ENCODE measurements at regions not wholly inside any gene's neighbourhood (a gene's known extent, or its start where the extent isn't known, plus 50 kb on each side); places are given as distances from the start of the nearest gene placed in this dataset.
A peak's percentile ranks its signal among the peaks of the same experiment; 100 is the strongest.

- DNase-seq: no peak
Measured at GRCh38 chr9:551986-552929, 289.2 kb upstream of the DMRT1 start.

DNA sequence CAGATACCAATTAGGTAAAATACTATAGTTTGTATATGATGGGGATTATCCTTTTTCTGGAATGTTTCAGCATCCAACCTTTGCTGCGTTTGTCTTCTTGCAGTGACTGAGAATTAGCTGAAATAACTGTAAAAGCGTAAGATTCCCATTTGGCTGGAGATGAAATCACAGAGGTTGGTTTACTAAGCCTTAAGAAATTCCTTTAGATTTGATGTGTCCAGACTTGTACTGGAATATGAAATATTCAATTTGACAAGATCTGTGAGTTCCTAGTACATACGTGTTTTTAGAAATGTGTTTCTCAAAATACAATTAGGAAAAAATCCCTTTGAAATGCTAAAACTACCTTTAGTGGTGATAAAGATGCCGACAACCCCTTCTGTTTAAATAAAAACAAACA lies 286.0 kb upstream of the DMRT1 start:
- DNase-seq: no peak

DNA sequence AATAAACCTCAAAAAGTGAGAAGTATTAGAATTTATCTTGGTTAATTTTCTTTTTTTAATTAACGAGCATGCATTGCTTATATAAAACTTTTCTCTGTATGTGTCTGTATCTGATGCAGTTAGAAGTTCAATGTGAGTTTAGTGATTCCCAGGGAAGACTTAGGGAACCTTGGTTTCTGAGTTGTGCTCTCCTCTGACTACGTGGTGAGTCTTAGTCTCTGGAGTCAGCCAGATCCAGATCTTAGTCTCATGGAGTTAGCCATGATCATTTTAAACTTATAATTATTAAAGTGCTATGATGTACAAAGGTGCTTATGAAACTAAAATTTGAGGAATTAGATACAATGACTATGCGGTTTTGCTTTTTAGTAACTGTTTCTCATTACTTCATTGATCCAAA lies 285.3 kb upstream of the DMRT1 start:
- DNase-seq: no peak

DNA sequence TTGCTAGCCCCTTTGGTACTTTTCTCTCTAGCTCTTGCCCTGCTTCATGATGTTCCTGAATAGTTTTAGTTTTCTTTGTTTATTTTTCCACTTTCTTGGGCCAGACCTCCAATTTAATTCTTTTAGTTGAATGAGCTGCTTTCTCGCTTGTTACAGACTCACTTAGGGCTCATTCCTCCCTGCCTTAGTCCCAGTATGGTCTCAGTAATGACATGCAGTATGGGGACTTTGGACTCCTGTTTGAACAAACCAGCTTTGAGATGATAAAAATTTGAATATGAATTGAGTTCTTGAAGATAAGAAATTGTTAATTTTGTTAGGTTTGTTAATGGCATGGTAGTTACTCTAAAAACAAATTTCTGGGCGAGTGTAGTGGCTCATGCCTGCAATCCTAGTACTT lies 284.8 kb upstream of the DMRT1 start:
- DNase-seq: no peak

DNA sequence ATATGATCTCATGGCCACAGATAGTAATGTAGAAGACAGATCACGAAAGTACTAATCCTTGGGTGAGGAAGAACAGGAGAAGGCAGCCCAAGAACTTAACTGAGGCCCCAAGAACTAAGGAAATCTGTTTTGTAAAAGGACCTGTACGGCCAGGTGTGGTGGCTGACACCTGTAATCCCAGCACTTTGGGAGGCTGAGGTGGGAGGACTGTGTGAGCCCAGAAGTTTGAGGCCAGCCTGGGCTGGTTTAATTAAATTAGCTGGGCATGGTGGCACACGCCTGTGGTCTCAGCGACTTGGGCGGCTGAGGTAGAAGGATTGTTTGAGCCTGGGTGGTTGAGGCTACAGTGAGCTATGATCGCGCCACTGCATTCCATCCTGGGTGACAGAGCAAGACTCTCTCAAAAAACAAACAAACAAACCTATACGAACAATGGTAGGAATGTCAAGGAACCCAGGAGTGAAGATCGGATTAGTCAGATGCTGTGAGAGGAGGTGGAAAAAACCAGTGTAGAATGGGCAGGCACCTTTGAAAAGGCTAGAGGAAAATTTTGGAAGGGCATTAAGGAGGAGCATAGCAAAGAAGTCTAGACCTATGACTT lies 283.8 kb upstream of the DMRT1 start:
- DNase-seq: no peak

DNA sequence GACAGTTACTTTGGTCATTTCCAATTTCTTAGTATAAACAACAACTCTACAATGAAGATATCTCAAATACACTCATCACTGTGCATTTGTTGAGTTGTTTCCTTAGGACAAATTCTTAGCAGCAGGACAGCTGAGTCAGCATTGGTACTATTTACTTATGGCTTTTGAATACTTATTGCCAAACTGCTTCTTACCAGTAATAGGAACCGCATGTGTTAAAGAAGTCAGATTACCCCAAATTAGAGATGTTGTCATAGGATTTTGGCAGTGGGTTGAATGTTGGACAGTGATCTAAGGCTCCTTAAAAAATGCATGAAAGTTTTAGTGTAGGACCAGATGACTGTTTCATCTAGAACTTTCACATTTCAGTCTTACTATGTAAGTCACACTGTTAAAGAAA lies 280.1 kb upstream of the DMRT1 start:
- DNase-seq: no peak

DNA sequence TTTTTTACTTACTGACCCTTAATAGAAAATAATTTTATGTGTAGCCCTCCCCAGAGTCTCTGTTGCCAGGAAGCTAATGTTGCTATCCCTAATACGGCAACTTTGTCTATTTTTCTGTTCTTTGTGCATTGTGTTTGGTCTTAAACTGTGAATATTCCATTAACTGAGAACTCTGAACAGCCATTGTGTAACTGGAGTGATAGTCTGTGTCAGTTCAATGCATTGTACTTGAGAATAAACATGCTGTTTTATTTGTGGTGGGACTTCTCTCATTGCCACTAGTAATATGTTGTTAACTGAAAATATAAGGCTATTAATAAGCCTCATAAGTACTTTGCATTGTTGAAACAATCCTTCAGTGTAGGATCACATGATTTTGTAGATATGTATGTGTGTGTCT lies 278.3 kb upstream of the DMRT1 start:
- no peak for DNase-seq

GRCh38 chr9:565528-565927 lies 276.0 kb upstream of the DMRT1 start:
- peak in 2 of 4 experiments; percentile 1 to 3 for DNase-seq

DNA sequence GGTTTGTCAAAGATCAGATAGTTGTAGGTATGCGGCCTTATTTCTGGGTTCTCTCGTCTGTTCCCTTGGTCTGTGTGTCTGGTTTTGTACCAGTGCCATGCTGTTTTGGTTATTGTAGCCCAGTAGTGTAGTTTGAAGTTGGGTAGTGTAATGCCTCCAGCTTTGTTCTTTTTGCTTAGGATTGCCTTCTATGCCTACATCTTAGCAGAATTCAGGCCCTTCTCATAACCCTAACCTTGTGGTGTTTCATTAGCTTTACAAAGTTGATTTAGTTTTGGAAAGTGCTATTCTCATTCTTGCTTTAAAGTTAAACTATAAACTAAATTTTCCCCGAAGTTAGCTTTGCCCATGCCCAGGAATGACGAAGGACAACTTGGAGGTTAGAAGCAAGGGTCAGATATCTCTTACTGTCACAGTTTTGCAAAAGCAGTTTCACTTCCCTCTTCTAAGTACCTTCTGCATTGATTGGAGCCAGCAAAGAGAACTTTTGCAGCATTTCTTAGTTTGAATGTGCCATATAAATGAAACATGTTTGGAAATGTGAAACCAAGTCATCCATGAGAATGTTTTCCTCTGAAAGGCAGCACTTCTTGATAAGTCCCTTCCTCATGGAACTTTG lies 274.3 kb upstream of the DMRT1 start:
- DNase-seq: peak; percentile 37 to 76 (median 60)

- DNase-seq: no peak
Measured at GRCh38 chr9:567747-568305, 273.7 kb upstream of the DMRT1 start.

- no peak for DNase-seq
Measured at GRCh38 chr9:569296-569695, 272.2 kb upstream of the DMRT1 start.

DNA sequence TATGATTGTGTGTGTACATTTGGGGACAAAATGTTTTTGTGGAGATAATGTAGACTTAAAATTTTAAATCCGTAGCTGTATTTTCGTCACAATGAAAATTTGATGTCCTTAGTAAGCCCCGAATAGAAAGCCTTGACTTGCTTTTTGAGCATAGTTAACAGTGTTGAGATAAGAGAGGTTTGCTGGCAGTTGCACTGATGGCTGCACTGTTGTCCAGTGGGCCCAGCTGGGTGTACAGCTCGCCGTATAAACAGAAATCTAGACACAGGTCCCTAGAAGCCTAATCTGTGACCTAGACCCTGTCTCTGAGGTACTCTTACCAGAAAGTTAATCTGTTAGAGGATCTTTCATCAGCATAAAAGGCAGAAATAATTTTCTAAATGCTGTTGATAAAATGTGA lies 271.3 kb upstream of the DMRT1 start:
- DNase-seq: no peak

DNA sequence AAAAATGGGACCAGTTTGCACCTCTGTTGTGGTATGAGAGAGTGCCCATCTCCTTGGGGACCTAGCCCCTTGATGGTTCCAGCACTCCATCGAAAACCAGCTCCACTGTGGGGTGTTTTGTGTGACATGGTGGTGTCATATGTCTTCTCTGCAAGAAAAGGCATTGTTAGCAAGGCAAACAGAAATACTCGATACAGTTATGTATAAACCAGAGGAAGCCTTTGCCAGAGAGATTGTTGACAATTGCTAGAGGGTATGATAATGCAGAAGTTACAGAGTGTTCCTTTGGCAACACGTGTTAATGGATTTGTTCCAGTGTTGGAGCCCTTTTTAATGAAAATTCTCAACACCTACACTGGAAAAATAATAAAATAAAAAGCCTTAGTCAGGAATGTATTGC lies 270.4 kb upstream of the DMRT1 start:
- DNase-seq: no peak

DNA sequence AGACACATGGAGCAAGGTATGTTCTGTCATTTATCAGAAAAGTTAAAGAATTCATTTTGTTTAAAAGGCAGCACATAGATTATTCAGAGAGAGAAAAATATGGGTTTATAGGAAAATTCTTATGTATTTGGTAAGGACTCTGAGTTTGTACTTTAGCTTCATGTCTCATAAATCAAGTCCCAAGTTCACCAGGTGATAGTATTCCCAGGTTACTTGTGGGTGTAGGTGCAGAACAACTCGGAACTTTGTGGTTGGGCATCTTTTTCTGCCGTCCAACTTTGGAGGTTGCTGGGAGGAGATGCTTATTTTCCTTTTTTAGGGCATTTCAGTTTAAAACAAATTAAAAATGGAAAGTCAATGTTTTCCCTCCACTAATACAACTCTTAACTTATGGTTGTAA lies 269.8 kb upstream of the DMRT1 start:
- DNase-seq: no peak

DNA sequence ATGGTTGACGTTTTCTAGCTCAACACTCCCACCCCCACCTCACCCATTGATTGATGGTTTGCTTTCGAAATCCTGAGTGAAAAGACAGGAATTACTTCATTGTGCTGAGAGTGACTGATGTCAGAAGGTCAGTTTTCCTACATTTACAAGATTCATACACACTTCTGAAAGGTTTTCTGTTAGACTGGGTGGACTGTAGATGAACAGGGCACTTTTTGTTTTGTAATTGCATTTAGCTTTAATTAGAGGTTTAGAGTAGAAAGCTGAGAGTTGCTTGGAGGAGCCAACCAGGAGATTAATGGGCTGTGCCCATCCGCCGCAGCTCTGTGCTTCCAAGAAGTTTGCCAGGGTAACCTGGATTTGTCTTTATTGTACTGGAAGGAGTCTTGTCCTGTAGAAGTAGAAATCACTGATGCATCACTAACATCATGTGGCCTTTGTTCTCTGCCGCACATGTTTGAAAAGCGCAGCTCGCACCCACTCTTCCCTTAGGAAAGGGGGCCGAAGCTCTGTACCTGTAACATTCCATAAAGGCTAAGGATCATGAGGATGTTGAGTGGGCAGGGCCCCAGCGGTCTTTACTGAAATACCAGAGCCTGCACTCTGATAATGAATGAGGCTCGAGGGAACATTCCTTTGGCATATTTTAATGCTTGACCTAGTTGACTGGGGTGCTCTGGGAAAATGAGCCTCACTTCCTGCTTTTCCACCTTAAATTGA lies 267.6 kb upstream of the DMRT1 start:
- no peak for DNase-seq

GRCh38 chr9:575139-575538 lies 266.4 kb upstream of the DMRT1 start:
- no peak for DNase-seq

DNA sequence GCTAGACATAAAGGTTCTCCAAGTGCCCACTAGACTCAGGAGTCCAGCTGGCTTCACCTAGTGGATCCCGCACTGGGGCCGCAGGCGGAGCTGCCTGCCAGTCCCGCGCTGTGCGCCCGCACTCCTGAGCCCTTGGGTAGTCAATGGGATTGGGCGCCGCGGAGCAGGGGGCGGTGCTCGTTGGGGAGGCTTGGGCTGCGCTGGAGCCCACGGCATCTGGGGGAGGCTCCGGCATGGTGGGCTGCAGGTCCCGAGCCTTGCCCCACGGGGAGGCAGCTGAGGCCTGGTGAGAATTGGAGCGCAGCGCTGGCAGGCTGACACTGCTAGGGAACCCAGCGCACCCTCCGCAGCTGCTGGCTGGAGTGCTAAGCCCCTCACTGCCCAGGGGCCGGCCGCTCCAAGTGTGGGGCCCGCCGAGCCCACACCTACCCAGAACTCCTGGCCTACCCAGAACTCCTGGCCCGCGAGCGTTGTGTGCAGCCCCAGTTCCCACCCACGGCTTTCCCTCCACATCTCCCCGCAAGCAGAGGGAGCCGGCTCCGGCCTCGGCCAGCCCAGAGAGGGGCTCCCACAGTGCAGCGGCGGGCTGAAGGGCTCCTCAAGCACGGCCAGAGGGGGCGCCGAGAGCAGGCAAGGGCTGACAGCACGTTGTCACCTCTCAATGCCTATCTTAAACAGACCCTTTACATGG lies 260.7 kb upstream of the DMRT1 start:
- no peak for DNase-seq

- no peak for DNase-seq
Measured at GRCh38 chr9:581673-582497, 259.6 kb upstream of the DMRT1 start.

DNA sequence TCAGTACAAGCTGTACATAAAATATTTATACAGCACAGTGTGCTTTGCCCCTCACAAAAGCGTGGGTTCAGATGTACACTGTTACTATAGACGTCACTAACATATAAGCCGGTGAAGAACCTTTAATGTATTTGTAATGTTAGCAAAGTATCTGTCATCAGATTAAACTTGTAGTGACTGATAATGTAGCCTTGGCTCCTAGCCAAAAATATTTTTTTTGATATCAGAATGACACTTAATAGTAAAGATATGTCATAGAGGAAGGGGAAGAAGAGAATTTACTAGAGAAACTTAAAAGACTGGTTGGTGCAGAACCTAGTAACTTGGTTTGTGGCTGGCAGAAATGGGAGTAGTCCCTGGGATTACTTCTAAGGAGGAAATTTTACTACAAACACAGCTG lies 258.7 kb upstream of the DMRT1 start:
- no peak for DNase-seq

GRCh38 chr9:587527-587926 lies 254.0 kb upstream of the DMRT1 start:
- DNase-seq: no peak

- no peak for DNase-seq
Measured at GRCh38 chr9:588981-589380, 252.5 kb upstream of the DMRT1 start.

Measured in suppressor macrophage (primary cell).